ENCODE measurements at regions not wholly inside any gene's neighbourhood (a gene's known extent, or its start where the extent isn't known, plus 50 kb on each side); places are given as distances from the start of the nearest gene placed in this dataset.

DNA sequence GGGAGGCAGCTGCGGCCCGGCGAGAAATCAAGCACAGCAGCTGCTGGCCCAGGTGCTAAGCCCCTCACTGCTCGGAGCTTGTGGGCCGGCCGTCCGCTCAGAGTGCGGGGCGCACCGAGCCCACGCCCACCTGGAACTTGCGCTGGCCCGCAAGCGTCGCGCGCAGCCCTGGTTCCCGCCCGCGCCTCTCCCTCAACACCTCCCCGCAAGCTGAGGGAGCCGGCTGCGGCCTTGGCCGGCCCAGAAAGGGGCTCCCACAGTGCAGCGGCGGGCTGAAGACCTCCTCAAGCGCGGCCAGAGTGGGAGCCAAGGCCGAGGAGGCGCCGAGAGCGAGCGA is 92.9 kb downstream of the HAPSTR1 start:
- no peak for FAIRE-seq

DNA sequence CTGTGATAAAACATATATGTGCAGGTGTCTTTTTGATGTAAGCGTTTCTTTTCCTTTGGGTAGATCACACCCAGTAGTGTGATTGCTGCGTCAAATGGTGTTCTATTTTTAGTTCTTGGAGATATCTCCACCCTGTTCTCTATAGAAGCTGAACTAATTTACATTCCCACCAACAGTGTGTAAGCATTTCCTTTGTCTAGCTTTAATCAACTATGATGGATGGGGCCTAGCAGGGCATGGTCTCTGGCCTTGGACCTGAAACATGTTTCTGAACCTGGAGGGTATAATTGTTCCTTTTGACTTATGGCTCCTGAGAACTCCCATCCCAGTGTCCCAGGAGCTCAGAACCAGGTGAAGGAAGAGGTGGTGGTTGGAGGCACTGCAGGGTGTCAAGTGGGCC is 93.9 kb downstream of the HAPSTR1 start:
- FAIRE-seq (no peak), DNase-seq (ENCODE audit: extremely low spot score, insufficient read length, low read depth) (no peak)

More for the DNA sequence above, 92.9 kb downstream of the HAPSTR1 start:
- DNase-seq (ENCODE audit: extremely low spot score, insufficient read length, low read depth): no peak

DNA sequence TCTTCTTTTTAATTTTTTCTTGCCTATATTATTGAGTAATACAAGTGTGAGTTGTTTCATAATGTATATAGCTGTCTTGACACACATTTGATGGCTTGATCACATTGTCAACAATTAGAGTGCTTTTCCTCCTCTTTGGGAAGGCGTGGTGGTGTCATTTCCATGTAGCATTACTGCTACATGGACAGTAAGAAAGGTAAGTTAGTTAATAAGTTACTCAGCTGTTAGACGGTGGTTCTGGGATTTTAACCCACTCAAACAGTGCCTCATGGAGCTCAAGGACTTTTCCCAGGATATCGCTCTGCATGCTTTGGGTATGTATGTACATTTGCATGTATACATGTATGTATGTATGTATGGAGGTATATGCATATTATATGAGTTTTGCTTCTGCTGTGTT is 94.6 kb downstream of the HAPSTR1 start:
- FAIRE-seq: no peak
- DNase-seq (ENCODE audit: extremely low spot score, insufficient read length, low read depth): no peak

DNA sequence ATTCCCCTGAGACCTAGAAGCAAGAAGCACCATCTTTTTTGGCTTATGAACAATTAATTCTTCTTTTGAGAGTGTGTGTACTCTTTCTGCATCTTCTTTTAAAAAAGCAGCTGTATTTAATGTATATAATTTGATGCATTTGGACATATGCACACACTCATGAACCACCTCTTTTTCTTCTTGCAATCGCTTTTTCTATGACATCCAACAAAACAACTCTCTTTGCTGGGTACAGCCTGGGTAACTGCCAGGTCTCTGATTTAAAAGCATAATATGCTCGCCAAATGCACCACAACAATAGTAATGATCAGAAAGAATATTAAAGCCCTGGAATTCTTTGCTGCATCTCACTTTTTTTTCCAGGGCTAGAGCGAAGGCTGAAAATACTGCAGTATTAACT is 97.3 kb downstream of the HAPSTR1 start:
- no peak for FAIRE-seq
- DNase-seq (ENCODE audit: extremely low spot score, insufficient read length, low read depth): no peak

DNA sequence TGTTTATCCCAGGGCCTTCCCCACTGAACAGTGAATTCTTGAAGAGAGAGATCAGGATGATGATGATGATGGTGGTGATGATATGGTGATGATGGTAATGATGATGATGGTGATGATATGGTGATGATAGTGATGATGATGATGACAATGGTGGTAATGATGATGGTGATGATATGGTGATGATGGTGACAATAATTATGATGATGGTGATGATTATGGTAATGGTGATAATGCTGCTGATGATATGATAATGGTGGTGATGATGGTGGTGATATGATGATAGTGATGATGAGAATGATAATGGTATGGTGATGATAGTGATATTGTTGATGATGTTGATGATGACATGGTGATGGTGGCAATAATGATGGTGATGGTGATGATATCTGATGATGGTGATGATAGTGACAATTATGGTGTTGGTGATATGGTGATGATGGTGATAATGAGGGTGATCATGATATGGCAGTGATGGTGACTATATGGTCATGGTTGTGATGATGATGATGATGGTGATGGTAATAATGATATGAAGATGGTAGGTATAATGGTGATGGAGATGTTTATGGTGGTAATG is 99.9 kb downstream of the HAPSTR1 start:
- FAIRE-seq: no peak
- no peak for DNase-seq (ENCODE audit: extremely low spot score, insufficient read length, low read depth)

DNA sequence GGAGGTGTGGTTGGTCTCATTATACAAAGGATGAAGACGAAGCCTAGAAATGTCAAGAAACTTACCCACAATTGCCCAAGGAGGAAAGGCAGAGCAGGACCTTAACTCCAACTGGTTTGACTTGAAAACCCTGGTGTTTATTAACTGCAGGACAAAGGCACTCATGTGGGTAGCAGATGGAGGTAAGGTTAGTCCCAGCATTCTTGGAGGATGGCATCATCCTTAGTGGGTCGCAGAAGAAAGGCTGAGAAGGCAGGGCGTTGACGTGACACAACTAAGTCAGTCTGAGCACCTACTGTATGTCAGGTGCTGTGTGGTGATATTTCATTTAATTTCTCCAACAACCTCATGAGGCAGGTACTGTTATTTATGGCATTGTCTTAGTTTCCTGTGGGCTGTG is 101.3 kb downstream of the HAPSTR1 start:
- no peak for FAIRE-seq
- no peak for DNase-seq (ENCODE audit: extremely low spot score, insufficient read length, low read depth)

DNA sequence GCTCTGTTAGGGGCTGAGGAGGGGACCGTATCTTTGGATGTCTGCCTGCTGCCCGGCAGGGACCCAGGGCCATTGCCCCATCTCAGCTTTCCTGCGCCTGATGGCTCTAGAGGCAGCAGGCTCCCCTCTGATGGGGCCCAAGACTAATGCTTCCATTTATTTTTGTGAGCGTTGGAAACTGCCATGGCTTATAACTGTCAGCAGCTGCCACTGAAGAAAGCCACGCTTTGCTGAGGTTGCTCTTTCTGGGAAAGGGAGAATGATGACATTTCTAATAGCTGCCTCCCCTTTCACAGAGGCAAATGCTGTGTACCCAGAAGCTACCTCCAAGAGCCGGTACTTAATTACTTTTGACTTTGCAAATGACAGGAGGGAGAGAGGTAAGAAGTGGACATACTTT is 103.8 kb downstream of the HAPSTR1 start:
- DNase-seq (ENCODE audit: extremely low spot score, insufficient read length, low read depth) (no peak), FAIRE-seq (no peak)

DNA sequence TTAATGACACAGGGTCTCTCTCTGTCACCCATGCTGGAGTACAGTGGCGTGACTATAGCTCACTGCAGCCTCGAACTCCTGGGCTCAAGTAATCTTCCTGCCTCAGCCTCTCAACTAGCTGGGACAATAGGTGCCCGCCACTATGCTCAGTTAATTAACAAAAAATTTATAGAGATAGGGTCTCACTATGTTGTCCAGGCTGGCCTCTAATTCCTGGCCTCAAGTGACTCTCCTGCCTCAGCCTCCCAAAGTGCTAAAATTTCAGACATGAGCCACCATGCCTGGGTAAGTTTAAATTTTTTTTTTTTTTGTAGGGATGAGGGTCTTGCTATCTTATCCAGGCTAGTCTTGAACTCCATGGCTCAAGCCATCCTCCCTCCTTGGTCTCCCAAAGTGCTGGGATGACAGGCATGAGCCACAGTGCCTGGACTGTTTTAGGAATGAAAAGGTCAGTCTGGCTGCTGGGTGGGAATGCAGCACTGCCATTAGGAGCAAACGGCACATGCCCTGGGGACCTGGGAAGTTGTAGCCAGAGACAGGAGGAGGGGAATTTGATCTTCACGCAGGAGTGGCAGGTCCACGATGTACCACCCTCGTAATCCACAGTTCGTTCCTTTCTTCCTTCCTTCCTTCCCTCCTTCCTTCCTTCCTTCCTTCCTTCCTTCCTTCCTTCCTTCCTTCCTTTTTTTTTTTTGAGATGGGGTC is 106.7 kb downstream of the HAPSTR1 start:
- FAIRE-seq (no peak), DNase-seq (ENCODE audit: extremely low spot score, insufficient read length, low read depth) (no peak)

DNA sequence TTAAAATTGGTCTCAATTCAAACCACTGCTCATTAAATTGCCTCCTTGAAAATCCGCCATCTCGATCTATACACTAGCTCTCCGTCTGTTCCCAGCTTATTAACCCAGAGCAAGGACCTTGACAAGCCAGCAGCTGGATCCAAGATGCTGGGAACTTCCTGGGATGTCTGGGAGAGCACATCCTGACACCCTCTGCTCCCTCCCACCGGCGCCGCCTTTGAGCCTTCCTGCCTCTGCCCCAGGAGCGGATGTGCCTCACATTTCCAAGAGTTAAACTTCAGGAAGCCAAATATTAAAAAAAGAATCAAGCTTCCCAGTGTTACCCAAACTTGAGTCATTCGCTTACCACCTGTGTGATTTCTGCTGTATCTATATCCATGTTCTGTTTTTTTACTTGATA is 107.9 kb downstream of the HAPSTR1 start:
- no peak for FAIRE-seq
- DNase-seq (ENCODE audit: extremely low spot score, insufficient read length, low read depth): no peak

DNA sequence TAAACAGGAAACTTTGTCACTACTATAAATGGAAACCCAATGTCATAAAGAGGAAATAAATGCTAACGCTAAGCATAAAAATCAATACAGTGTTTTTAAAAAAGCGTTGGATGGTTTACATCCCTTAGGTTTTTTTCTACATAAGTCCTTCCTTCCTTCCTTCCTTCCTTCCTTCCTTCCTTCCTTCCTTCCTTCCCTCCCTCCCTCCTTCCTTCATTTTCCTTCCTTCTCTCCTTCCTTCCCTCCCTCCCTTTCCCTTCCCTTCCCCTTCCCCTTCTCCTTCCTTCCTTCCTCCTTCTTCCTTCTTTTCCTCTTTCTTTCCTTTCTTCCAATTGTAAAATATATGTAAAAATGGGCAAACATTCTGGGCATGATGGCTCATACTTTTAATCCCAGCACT is 108.3 kb downstream of the HAPSTR1 start:
- FAIRE-seq (no peak), DNase-seq (ENCODE audit: extremely low spot score, insufficient read length, low read depth) (no peak)

DNA sequence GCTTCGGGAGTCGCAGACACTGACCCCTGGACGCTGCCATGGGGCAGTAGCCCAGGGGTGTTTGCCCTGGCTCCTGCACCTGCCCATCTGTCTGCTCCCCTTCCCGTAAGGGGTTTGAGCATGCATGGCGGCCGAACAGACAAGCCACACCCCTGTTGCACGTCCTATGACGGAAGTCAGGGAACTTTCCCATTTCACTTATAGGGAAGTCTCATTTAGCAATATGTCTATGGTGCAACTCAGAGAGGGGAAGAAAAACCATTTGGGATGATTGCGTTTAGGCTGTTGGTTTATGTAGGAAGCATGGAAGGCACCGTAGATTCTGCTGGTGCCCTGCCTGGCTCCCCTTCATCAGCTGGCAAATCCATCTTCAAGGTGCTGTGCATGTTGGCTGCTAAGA is 112.5 kb downstream of the HAPSTR1 start:
- DNase-seq (ENCODE audit: extremely low spot score, insufficient read length, low read depth) (no peak), FAIRE-seq (no peak)

DNA sequence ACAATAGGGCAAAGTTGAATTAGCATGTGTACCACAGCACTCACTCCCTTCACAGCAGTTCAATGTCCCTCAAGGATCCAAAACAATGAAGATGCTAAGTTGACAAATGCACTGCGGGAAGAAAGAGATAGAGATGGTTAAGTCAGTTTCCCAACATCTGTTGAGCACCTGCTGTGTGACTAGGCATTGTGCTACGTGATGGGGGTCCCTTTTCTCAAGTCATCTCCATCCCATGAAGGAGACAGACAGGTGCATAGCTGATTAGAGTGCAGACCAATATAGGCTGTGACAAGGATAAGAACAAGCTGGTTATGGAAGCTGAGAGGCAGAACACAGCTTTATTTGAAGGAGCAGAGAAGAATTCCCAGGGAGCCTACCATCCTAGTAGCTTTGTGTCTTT is 114.2 kb downstream of the HAPSTR1 start:
- FAIRE-seq: no peak
- no peak for DNase-seq (ENCODE audit: extremely low spot score, insufficient read length, low read depth)

DNA sequence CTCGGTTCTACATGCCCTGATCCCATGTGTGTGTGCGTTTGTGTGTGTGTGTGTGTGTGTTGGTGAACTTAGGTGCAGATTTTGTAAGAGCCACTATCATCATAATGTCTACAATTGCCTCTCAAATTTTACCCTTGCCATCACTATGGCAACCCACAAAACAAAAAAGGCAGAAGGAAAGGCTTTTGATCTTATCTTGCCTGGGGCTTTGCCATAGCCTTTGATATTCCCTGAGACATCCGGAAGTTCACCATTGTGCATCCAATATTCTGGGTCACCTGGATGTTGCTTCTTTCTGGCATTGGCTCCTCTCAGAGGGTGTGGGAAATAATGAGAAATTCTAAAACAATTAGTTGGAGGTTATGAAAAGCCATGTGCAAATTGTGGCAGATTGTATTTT is 114.7 kb downstream of the HAPSTR1 start:
- FAIRE-seq (no peak), DNase-seq (ENCODE audit: extremely low spot score, insufficient read length, low read depth) (no peak)

DNA sequence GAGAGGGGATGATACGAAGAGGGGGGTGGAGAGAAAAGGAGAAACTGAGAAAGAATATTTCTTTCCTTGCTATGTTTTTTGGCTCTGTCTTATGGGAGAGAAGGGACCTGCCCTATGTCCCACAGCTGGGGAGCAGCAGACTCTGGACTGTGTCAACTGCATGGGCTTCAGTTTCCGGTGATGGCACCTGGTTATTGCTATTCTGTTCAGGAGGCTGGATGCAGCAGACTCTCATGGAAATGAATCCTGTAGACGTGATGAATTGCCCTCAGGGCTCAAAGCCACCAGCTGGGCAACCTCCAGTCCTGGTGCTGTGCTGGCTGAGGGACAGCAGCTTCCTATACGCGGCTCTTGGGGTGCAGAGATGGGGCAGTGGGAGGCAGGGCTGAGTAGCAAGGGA is 121.2 kb downstream of the HAPSTR1 start:
- FAIRE-seq (no peak), DNase-seq (ENCODE audit: extremely low spot score, insufficient read length, low read depth) (no peak)

DNA sequence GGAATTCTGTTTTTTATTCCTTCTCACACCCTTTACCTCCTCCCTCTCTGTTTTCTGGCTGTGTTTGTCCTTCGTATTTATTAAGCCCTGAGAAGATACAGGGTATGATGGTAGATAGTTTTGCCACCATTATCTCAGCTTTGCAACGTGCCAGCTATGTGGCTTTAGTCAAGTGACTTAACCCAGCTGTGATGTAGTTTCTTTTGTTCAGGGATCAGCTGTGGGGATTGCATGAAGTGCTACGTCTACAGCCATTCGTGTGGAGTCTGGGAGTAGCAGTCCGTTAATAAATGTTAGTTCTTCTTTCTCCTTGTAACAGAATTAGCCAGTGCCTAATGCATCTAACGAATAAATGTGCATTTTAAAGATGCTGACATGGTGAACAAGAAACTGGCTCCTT is 128.4 kb downstream of the HAPSTR1 start:
- DNase-seq (ENCODE audit: extremely low spot score, insufficient read length, low read depth): no peak
- FAIRE-seq: no peak

DNA sequence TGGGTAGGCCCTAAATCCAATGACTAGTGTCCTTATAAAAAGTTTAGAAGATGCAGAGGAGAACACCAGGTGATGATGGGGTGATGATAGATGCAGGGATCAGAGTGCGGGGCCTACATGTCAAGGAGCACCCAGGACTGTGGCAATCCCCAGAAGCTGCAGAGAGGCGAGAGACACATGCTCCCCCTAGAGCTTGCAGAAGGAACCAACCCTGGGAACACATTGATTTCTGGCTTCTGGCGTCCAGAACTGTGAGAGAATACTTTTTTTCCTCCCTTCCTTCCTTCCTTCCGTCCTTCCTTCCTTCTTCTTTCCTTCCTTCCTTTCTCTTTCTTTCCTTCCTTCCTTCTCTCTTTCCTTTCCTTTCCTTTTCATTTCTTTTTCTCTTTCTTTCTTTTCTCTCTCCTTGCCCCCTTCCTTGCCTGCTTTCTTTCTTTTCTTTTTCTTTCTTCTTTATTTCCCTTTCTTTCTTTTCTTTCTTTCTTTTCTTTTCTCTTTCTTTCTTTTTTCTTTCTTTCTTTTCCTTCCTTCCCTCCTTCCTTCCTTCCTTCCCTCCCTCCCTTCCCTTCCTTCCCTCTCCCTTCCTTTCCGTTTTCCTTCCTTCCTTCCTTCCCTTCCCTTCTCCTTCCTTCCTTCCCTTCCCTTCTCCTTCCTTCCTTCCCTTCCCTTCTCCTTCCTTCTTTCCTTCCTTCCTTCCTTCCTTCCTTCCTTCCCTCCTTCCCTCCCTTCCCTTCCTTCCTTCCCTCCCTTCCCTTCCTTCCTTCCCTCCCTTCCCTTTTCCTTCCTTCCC is 134.3 kb downstream of the HAPSTR1 start:
- DNase-seq (ENCODE audit: extremely low spot score, insufficient read length, low read depth) (no peak), FAIRE-seq (no peak)

DNA sequence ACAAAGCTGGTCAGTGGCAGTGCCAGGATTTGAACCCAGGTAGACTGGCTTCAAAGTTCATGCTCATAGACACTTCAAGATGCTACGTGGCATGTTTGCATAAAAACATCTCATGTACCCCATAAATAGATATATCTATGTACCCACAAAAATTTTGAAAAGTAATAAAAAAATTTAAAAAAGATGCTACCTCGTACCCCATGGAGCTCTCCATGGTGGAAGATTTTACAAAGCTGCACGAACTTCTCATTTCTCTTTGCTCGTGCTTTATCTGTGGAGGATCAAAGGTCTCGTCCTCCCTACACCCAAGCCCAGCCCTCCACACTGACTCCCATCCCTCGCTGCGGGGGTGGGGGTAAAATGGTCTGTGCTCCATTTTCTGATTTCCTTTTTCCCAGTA is 135.5 kb downstream of the HAPSTR1 start:
- DNase-seq (ENCODE audit: extremely low spot score, insufficient read length, low read depth): no peak
- no peak for FAIRE-seq

DNA sequence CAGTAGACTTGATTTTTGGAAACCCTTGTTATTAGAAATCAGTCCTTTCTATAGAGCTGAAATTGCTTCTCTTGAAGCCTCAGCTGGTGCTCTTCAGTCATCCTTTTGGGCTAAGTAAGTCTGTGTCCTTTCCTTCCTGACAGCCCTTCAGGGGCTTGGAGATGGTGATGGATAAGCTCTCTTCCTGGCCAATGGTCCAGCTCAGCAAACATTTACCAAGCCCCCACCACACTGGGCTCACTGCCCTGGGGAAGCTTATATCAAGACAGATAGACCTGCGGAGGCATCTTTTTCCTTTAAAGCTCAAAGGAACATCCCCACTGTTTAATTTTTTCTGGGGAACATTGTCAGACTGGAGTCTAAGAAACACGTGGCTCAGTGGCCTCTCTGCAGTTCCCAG is 139.6 kb downstream of the HAPSTR1 start:
- FAIRE-seq (no peak), DNase-seq (ENCODE audit: extremely low spot score, insufficient read length, low read depth) (no peak)

DNA sequence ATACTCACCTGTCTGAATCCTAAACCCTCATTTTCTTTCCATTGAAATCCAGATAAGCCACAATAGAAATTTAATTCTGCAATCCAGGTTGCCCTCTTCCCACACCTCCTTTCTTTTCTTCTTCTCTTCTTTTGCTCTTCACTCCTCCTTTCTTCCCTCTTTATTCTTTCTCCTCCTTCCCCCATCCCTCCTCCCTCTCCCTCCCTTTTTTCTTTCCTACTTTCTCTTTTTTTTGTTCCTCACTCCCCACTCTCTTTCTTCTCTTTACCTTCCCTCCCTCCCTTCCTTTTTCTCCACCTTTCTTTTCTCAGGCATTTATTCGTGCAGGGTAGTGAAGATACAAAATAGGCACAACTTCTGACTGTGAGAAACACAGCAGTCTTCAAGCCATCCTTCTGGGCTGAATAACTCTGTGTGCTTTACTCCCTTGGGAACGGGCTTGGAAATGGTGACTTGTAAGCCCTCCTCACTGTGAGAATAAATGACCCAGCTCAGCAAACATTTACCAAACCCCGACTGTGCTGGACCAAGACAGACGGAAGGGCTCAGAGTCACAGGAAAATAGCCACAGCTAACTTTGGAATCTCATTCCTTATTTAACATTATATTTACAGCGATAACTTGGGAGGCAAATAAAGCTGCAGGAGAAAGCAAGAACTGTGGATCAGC is 140.8 kb downstream of the HAPSTR1 start:
- no peak for DNase-seq (ENCODE audit: extremely low spot score, insufficient read length, low read depth)
- no peak for FAIRE-seq

DNA sequence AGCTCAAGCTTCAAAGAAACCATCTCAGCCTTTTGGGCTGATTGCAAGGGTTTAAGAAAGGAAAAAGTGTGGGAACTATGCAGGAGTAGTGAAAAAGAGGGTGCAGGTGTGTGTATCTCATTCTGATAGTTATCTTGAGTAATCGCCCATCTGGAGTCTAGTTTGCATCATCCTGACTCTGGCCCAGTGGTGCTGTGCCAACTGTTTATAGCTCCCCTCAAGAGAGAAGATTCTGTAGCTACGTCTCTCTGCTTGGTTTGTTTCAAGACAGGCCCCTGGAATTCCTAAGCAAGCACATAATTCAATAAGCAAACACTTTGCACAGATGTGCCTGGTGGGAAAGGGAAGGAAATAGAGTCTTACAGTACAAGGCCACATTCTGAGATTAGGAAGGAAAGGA is 144.4 kb downstream of the HAPSTR1 start:
- FAIRE-seq (no peak), DNase-seq (ENCODE audit: extremely low spot score, insufficient read length, low read depth) (no peak)

DNA sequence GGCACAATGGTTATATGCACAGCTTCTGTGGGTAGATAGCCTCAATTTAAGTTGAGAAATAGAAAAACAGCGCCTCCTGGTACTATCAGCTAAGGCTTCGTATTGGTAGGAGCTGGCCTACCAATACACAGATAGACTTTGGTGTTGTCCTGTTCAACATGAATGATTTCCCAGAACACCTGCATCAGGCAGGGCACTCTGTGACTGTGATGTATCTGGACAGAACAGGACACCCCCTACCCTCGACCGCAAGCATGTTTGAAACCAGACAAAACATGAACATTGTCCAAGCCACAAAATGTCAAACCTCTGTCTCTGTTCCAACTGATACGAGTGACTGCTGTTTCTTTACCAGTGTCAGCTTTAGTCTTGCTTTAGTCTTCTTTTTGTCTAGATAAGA is 144.9 kb downstream of the HAPSTR1 start:
- FAIRE-seq: no peak
- no peak for DNase-seq (ENCODE audit: extremely low spot score, insufficient read length, low read depth)

Data from GM18507 (cell line).